ENCODE measurements at regions not wholly inside any gene's neighbourhood (a gene's known extent, or its start where the extent isn't known, plus 50 kb on each side); places are given as distances from the start of the nearest gene placed in this dataset.

- TF ChIP-seq CTCF (IDR thresholded peaks at IDR 0.05) (no peak), POLR2A (IDR thresholded peaks at IDR 0.05) (no peak), EP300 (IDR thresholded peaks at IDR 0.05) (no peak)
- no peaks in the 10 kb centered on the region for H3K9me3 ChIP-seq
- no peaks in the 10 kb centered on the region for H3K27me3 ChIP-seq
- no peaks in the 10 kb centered on the region for H3K36me3 ChIP-seq
- H3K4me1 ChIP-seq (ENCODE audit: insufficient read depth) = no peaks in the 10 kb centered on the region
- no peak overlapping the region for H3K4me3 ChIP-seq
- intact Hi-C loops (cut with DNase I) = no loop called here
- H3K27ac ChIP-seq = no peak overlapping the region
- no peak for DNase-seq
These were observed 749.1 kb downstream of the DACH1 start for GRCh38 chr13:71117920-71118319.

GRCh38 chr13:71115301-71115700, 751.7 kb downstream of the DACH1 start:
- no peak for TF ChIP-seq CTCF (IDR thresholded peaks at IDR 0.05)
- no peak for TF ChIP-seq POLR2A (IDR thresholded peaks at IDR 0.05)
- no peak for TF ChIP-seq EP300 (IDR thresholded peaks at IDR 0.05)
- WGBS, 3 donors = 44 to 49% (median 47%) methylated on average over 5 of the region's 5 CpGs

GRCh38 chr13:71096421-71096820, 770.6 kb downstream of the DACH1 start:
- no peaks in the 10 kb centered on the region for H3K4me1 ChIP-seq (ENCODE audit: insufficient read depth)
- H3K4me3 ChIP-seq = no peak overlapping the region

More at GRCh38 chr13:71115301-71115700, 751.7 kb downstream of the DACH1 start:
- intact Hi-C loops (cut with DNase I) = no loop called here
- Histone ChIP-seq H3K27me3 (no peaks in the 10 kb centered on the region), H3K9me3 (no peaks in the 10 kb centered on the region), H3K36me3 (no peaks in the 10 kb centered on the region), H3K4me1 (ENCODE audit: insufficient read depth) (no peaks in the 10 kb centered on the region), H3K4me3 (no peak overlapping the region), H3K27ac (no peak overlapping the region)
- no peak for DNase-seq

GRCh38 chr13:71090990-71091389, 776.0 kb downstream of the DACH1 start:
- Histone ChIP-seq H3K36me3 (no peaks in the 10 kb centered on the region), H3K27me3 (no peaks in the 10 kb centered on the region), H3K4me1 (ENCODE audit: insufficient read depth) (no peaks in the 10 kb centered on the region), H3K4me3 (no peak overlapping the region), H3K9me3 (no peaks in the 10 kb centered on the region), H3K27ac (no peak overlapping the region)
- WGBS, 3 donors = 74 to 83% (median 76%) methylated on average over 2 of the region's 2 CpGs
- DNase-seq = no peak
- intact Hi-C loops (cut with DNase I) = no loop called here
- TF ChIP-seq EP300 (IDR thresholded peaks at IDR 0.05) = no peak
- TF ChIP-seq CTCF (IDR thresholded peaks at IDR 0.05) = no peak
- no peak for TF ChIP-seq POLR2A (IDR thresholded peaks at IDR 0.05)

More at GRCh38 chr13:71096421-71096820, 770.6 kb downstream of the DACH1 start:
- 22 to 28% (median 26%) methylated on average over 1 of the region's 1 CpG for WGBS, 3 donors
- H3K36me3 ChIP-seq = no peaks in the 10 kb centered on the region
- H3K27me3 ChIP-seq = no peaks in the 10 kb centered on the region
- DNase-seq = no peak
- intact Hi-C loops (cut with DNase I) = no loop called here
- TF ChIP-seq EP300 (IDR thresholded peaks at IDR 0.05) (no peak), POLR2A (IDR thresholded peaks at IDR 0.05) (no peak), CTCF (IDR thresholded peaks at IDR 0.05) (no peak)
- no peak overlapping the region for H3K27ac ChIP-seq
- no peaks in the 10 kb centered on the region for H3K9me3 ChIP-seq

GRCh38 chr13:71089056-71089455, 777.9 kb downstream of the DACH1 start:
- TF ChIP-seq EP300 (IDR thresholded peaks at IDR 0.05) (no peak), CTCF (IDR thresholded peaks at IDR 0.05) (no peak), POLR2A (IDR thresholded peaks at IDR 0.05) (no peak)

More at GRCh38 chr13:71089056-71089455, 777.9 kb downstream of the DACH1 start:
- Histone ChIP-seq H3K4me1 (ENCODE audit: insufficient read depth) (no peaks in the 10 kb centered on the region), H3K27me3 (no peaks in the 10 kb centered on the region), H3K4me3 (no peak overlapping the region), H3K36me3 (no peaks in the 10 kb centered on the region), H3K27ac (no peak overlapping the region), H3K9me3 (no peaks in the 10 kb centered on the region)
- intact Hi-C loops (cut with DNase I) = no loop called here
- DNase-seq = no peak
- WGBS, 3 donors = 76 to 82% (median 76%) methylated on average over 4 of the region's 4 CpGs

Data from ovary (tissue), 7 donors.